EH (cell line): ENCODE measurements at regions not wholly inside any gene's neighbourhood (a gene's known extent, or its start where the extent isn't known, plus 50 kb on each side); places are given as distances from the start of the nearest gene placed in this dataset.
"Not testable (repeated sequence)": the region's sequence is repeated elsewhere in the genome, so short reads cannot be mapped to it uniquely, and the experiment has no call there.

Source experiments
- DNase-seq: peaks from one replicate; pipeline ENCODE4 v3.0.0-alpha.2; 2015; ENCODE audit warnings: low read depth

DNA sequence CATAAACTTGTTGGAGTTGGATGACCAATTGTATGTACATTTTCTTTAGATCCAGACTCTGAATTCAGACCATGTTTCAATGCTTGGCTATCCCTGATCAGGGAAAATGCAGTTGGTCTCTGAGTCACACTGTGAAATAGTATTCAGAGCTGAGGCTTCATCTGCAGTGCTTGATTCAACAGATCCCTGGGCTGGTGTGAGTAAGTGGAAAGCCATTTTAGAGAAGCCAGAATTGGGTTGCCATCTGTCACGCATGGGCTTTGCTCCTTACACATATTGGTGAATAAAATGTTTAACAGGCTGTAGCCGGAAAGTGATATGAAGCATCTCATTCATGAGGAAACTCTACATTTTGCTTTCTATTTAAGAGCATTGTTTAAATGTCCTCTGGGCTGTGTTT, 50.0 kb upstream of the ACYP2 start:
- peak; percentile 95 for DNase-seq

DNA sequence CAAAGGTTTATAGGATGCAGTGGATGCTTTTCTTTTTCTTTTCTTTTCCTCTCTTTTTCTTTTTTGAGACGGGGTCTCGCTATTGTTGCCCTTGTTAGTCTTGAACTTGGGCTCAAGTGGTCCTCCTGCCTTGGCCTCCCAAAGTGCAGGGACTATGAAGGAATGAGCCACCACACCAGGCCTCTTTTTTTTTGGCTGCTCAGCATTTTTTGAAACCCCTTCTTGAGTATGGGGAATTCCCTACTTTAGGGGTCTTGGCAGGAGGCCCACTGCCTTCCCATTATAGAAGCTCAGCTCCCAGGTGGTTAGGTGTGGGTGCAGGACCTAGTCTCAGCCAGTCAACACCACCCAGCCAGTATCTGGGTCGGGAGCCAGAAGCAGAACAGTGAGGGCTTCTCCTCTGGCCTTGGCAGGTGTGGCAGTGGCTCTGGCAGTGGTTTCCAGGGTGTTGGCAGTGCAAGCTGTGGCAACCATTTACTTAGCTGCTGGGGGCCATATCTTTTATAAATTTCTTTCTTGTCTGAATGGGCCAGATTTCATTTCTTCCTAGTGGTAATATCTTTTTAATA, 51.4 kb upstream of the ACYP2 start:
- no peak for DNase-seq

DNA sequence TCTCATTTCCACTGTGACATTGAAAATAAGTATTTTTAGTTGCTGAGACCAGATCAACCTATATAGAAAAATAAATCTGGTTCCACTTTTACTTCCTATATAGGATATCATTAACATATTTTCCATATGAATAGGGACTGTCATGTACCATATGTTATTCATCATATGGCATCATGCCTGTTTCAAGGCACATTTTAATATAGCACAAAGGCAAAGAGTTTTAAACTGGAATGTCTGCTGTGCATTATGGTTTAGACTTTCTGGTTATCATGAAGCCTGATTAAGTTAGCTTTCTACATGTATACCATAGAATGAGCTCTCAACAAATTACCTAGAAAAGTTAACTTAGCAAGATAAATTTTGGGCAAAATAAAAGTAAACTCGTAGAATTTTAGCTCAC, 53.0 kb upstream of the ACYP2 start:
- DNase-seq = no peak

DNA sequence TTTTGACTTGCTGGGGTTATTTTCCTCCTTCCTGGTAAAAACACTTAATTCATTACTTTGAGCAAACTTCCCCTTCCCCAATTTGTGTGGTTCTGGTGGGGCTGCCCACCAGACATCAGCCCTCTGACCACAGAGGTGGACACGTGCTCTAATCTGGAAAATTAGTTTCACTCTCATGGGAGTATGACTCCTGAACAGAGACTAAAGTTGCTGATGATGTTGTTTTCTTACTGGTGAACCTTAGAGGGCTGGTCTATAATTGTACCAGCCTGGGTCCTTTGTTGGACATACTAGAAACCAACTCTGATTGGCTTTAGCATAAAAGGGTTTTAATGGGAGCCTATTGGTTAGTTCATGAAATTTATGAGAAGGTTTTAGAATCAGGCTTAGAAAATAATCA, 54.1 kb upstream of the ACYP2 start:
- no peak for DNase-seq

DNA sequence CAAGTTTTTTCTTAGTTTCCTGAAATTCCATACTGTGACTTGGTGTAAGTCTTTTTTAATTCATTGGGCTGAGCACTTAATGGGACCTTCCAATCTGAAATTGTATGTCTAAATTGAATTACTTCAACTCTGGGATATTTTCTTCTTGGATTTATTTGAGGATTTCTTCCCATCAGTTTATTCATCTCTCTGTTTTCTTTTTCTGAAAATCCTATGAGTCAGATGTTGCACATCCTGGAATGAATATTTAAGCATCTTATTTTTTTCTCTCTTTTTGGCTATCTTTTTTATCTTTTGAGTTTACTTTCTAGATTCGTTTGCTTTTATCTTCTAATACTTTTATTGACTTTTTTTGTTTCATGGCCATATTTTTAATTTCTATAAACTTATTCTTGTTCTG, 55.4 kb upstream of the ACYP2 start:
- DNase-seq = peak; percentile 63

DNA sequence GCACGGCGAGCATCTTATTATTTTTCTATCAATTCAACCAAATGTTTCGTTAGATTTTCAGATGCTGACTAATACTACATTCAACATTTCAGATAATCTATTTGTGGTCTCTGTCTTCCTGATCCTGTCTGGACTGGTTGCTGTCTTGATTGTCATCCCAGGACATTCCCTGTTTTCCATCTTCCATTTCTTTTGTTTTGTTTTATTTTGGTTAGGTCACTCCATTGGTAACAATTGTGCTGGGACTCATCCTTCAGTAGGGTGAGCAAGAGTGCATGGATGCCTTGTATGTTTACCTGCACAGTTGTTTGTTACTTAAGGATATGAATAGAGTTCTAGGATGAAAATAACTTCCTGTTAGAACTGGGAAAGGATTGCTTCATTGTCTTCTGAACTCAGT, 55.9 kb upstream of the ACYP2 start:
- no peak for DNase-seq

DNA sequence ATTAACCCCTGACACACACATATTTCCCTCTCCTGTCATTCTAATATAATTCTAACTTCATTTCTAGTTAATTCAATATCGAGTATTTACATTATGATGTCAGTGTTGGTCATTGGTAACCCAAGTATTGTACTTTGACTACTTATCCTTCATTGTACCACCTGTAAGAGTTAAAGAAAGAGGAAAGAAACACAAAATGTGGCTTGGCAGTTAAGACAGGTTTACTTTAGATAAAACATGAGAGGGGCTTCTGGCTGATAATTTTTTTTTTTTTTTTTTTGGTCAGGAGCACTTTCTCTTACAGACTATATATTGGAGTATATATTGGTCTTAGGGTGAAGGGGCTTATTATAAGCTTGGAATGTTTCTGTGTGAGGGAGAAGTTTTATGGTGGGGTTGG, 57.0 kb upstream of the ACYP2 start:
- DNase-seq = no peak

DNA sequence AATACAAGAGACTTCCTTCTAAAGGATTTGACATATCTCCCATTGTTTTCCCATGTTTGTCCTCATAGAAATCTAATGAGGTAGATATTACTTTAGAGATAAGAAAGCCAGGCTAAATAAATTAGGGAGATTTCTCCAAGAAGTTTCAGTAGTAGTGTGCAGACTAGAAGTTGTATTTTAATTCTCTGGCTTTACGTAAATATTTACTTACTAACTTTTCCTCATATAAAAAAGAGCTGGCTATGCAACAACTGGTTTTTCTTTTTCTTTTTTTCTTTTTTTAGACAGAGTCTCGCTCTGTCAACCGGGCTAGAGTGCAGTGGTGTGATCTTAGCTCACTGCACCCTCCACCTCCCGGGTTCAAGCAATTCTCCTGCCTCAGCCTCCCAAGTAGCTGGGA, 60.6 kb upstream of the ACYP2 start:
- no peak for DNase-seq

DNA sequence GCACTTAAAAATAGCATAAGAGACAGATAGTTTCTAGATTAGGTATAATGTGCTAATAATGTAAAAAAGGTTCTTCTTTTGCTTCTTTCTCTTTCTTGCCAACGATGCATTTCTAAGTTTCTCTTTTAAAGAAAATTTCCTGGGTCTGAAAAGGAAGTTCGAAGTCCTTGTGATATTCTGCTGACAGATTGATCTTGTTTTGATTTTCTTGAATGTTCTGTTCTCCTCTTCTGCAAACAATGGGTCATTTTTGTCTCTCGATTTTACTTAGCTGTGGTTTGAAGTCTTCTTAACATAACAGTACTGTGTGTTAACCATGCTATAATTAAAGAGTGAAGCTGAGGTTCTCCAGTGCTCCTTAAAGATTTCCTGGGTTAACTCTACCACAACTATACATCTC, 61.1 kb upstream of the ACYP2 start:
- DNase-seq = no peak

DNA sequence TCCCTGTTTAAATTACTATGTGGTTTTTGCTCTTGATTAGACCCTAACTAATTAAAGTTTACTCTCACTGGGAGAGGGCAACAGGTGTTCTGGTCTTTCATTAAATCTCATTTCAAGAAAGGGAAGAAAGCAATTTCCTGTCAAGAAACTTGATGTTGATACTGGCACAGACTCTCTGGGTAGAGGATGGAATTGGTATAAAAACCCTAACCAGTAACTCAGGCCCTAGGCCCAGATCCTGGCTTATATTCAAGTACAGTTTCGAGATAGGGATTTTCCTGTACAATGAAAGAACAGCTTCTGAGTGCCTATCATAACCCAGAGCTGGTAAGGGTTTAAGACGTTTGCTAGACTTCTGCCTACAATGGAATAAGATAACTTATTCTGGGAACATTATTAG, 61.6 kb upstream of the ACYP2 start:
- DNase-seq = no peak

DNA sequence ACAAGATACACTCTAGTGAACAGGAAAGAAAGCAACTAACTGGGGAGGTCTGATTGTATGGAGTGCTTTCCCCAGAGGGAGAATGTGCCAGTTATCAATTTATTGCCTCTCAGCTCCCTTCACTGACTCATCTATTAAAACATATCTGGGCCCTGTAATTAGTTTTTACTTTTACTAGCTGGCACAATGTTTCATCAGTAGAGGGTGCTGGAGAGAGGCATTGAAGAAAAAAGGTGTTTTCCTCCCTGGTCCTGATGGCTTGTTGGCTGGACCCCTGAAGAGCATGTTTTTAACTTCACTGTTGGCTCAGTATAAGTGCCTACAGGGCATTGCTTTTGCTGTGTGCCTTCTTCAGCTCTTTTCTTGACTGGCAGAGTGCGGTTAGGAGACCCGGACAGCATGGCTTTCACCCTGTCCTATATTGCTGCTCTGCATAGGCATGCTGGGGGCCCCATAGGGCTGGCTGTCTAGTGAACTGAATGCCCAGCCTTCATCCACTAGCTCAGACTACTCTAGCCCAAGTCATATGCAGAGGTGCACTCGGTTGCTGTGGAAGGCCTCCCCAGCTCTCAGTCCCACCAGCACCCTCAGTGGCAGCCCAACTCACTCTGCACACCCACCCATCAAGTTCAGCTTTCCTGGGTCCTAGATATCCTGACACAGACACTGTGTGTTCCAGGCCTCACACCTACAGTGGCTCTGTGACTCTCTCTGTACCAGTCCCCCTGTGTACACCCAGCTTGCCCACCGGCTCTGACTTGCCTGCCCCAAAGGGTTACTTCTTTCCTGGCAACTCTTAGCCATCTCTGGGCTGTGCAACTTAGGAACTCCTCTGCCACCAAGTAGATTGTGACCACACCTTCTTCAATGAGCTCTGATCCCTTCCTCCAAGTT, 62.3 kb upstream of the ACYP2 start:
- DNase-seq = peak; percentile 44

DNA sequence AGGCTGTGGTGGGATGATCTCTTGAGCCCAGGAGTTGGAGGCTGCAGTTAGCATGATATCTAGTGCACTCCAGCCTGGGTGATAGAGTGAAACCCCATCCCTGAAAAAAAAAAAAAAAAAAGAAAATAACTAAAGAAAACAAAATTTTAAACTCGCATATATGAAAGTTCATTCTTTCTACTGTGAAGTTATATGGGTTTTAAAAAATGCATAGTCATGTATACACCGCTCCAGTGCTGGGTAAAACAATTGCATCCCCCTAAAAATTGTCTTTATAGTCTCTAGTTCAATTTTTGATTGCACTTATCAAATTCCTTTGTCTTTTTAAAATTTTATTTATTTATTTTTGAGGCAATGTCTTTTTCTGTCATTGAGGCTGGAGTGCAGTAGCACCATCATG, 65.0 kb upstream of the ACYP2 start:
- no peak for DNase-seq

DNA sequence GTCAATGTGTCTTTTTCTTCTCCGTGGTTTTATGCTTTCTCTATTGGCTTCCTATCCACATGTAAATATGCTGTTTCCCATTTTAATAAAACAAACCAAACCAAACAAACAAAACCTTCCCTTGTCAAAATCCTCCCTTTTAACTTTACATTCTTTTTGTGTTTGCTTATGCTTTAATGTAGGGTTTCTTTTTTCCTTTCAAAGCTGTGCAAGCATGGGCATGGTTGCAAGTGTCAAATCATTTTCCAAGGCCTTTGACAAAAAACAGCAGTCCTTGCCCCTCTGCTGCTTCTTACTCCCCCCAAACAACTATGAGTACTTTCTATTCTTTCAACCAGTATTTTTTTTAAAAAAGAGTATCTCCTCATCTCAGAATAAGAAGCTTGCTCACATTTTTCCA, 66.0 kb upstream of the ACYP2 start:
- no peak for DNase-seq

DNA sequence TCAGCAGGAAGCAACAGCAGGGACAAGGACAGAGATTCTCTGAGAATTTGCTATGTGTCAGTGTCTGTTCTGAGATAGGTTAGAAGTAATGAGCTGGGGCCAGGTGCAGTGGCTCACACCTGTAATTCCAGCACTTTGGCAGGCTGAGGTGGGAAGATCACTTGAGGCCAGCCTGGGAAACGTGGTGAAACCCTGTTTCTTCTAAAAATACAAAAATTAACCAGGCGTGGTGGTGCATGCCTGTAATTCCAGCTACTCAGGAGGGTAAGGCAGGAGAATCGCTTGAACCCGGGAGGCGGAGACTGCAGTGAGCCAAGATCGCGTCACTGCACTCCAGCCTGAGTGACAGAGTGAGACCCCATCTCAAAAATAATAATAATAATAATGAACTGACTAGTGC, 66.5 kb upstream of the ACYP2 start:
- not testable (repeated sequence) for DNase-seq

DNA sequence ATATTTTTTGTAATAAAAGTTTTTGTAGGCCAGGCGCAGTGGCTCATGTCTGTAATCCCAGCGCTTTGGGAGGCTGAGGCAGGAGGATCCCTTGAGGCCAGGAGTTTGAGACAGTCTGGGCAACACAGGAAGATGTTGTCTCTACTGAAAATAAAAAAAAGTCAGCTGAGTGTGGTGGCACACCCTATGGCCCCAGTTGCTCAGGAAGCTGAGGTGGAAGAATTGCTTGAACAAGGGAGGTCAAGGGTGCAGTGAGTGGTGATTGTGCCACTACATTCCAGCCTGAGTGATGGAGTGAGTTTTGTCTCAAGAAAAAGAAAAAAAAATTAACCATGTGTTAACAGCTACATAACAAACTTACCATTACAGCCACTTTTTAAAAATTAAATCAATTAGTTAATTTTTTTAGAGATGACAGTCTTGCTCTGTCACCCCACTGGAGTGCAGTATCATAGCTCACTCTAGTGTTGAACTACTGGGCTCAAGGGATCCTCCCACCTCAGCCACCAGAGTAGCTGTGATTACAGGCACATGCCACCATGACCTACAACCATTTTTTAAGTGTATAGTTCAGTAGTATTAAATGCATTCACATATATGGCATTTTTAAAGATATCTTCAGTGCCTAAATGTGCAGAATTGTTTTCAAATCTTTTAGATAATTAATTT, 67.2 kb upstream of the ACYP2 start:
- no peak for DNase-seq

DNA sequence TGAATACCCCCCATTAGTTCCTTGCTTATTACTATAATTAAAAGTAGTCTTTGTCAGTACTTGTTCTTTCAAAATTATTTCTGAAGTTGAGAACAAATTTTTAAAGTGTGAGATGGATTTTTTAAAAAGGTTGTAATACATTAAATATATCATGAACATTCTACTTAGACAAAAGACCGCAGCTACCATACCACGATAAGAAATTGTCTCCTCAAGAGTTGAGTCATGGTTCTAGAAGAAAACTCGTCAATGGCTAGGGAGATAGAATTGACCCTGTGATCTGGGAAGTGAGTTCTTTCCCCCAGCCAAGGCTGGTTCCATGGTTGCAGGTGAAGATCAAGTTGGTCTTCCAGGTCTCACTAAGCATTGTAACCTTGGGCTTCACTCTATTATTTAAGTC, 67.8 kb upstream of the ACYP2 start:
- no peak for DNase-seq

DNA sequence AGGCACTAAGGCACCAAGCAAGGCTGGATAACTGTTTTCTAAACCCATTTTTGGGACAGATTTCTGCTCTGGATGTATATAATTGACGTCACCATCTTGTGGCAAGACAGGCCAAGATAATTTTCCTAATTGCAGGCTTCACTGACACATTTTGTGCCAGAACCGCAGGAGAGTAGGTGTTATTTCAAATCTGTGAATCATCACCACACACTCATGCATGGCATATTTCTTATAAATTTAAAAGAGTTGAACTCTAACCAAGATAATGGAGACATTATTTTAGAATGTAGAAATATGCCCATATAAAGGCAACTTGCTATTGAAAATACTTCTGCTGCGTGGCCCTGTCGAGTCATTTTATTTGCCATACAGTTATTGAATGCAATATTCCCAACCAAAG, 68.3 kb upstream of the ACYP2 start:
- DNase-seq = no peak

DNA sequence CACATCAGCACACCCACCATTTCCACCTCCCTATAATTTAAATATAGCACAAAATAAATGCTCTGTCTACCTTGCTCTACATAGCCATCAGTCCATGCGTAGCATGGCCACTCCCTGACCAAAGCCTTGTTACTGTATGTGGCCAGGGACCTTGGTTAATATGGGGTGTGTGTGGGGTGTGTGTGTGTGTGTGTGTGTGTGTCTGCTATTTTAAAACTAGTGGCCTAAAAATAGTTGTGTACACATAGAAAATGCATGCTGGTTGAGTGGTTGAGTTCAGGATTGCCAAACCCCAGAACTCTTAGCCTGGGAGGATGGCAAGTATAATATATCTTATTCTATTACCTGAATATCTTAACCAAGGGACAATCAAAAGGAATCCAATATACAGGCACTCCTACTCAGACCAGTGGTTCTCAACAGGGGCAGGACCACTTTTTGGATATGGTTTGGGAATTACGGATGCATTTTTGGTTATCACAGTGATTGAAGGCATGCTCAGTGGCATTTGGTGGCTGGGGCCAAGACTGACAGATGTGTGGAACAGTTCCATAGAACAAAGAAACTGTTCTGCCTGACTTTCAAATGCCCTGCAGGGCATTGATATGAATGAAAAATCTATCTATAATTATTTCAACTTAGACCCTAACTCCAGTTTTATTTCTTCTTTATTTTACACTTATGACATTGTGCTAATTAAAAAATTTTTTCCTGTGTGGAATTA, 72.3 kb upstream of the PSME4 start:
- DNase-seq = no peak

DNA sequence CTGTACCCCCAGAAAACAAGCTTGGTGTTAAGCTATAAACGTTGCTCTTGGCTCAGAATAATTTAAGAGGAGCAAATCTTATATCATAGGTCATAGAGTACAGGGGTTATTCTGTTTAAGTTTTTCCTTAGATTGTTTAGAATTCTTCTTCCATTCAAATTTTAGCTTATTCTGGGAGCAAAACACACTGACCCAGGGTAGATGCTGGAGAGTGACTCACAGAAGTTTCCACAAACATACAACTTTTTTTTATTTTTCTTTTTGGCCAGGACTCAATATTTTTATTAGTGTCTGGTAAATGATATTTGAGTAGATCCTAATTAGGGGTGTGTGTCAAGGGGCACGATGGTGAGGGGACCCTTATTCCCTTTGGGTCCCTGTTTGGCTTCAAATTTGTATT, 71.5 kb upstream of the PSME4 start:
- peak; percentile 32 for DNase-seq

DNA sequence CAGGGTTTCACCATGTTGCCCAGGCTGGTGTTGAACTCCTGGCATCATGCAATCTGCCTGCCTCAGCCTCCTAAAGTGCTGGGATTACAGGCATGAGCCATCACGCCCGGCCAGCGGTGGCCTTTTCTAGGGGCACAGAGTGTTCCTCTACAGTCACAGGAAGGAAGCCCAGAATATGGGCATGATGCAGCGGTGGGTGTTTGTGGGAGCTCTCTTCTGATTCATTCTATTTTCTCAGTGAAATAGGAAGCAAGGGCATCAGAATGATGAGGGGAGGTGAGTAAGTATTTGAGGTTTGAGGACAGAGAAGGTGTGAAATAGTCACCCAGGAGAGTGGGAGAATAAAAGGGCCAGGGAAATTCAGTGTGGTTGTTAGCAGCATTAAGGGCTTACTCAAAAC, 70.3 kb upstream of the PSME4 start:
- no peak for DNase-seq

DNA sequence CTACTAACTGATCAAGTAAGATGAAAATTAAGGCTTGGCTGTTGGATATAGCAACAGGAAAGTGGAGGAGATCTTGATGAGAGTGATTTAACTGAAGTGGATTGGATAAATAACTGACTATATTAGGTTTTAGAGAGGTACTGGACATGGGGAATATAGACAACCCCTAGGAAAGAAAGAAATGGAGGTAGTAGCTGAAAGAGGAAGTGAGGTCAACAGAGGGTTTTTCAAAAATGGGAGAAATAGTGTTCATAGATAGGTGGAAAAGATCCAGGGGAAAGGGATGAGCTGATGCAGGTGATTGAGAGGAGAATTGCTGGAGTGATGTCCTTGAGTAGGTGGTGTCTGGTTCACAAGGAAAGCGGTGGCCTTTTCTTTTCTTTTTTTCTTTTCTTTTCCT, 69.9 kb upstream of the PSME4 start:
- no peak for DNase-seq

DNA sequence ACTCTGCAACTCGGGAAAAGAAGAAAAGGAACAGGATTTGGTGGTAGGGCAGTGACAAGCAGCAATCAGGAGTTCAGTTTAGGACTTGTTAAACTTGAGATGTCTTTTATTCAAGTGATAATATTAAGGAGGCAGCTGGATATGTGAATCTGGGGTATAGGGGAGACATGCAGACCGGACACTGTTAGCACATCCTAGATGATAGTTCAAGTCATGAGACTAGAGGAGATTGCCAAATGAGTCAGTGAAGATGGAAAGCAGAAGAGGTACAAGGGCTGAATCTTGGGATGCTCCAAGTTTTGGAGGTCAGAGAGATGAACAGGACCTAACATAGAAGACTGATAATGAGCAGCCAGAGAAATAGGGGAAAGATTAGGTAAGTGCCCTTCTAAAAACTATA, 69.5 kb upstream of the PSME4 start:
- DNase-seq = no peak

DNA sequence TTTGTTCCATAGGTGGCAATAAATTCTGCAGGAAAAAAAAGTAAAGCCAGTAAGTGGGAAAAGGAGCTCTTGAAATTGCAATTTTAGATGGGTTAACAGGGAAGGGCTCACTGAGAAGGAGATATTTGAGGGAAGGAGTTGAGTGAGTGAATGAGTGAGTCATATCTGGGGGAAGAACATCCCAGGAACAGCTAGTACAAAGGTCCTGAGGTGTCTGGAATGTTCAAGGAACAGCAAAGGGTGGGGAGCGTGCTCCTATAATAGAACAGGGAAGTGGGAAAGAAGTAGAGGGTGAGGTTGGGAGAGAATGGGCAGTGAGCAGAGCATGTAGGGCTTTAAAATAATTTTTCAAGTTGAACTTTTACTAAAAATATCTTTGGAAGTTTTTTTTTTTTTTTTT, 68.0 kb upstream of the PSME4 start:
- DNase-seq = peak; percentile 23
